ENCODE measurements at regions not wholly inside any gene's neighbourhood (a gene's known extent, or its start where the extent isn't known, plus 50 kb on each side); places are given as distances from the start of the nearest gene placed in this dataset.

GRCh38 chr12:107327651-107328182 lies 234.4 kb upstream of the CRY1 start:
- H4K5ac ChIP-seq (ENCODE audit: insufficient read length, low read depth, low read length): no peak overlapping the region
- WGBS (ENCODE audit: extremely low coverage, insufficient read length, low lambda C conversion rate): no CpG with 5 or more reads among the region's 5 CpGs
- no peaks in the 10 kb centered on the region for H3K4me1 ChIP-seq (ENCODE audit: insufficient read depth, low read length)
- no peak for DNase-seq
- no peaks in the 10 kb centered on the region for H3K27me3 ChIP-seq (ENCODE audit: insufficient read depth, low read length)
- Mint-ChIP-seq H3K4me3 (no peak overlapping the region), H3K9me3 (no peaks in the 10 kb centered on the region), H3K27ac (no peak overlapping the region), H3K4me1 (peaks cover 17 to 29% of the 10 kb centered on the region in 2 experiments), H3K36me3 (ENCODE audit: insufficient read depth in 1 of 3, low read depth in 3 of 3) (no peaks in the 10 kb centered on the region), H3K27me3 (ENCODE audit: low read depth) (peaks cover 20% of the 10 kb centered on the region)
- H3T11ph ChIP-seq (ENCODE audit: low read length): no peak overlapping the region
- no peak overlapping the region for H2BK15ac ChIP-seq (ENCODE audit: low read depth, low read length)
- no peak overlapping the region for H3K9ac ChIP-seq (ENCODE audit: extremely low read depth, insufficient read length, low read length)
- no peak overlapping the region for H2AK5ac ChIP-seq (ENCODE audit: insufficient read length, low read length)
- no peak overlapping the region for H3K27ac ChIP-seq (ENCODE audit: insufficient read length, low read depth, low read length)
- TF ChIP-seq, protein P1, sequence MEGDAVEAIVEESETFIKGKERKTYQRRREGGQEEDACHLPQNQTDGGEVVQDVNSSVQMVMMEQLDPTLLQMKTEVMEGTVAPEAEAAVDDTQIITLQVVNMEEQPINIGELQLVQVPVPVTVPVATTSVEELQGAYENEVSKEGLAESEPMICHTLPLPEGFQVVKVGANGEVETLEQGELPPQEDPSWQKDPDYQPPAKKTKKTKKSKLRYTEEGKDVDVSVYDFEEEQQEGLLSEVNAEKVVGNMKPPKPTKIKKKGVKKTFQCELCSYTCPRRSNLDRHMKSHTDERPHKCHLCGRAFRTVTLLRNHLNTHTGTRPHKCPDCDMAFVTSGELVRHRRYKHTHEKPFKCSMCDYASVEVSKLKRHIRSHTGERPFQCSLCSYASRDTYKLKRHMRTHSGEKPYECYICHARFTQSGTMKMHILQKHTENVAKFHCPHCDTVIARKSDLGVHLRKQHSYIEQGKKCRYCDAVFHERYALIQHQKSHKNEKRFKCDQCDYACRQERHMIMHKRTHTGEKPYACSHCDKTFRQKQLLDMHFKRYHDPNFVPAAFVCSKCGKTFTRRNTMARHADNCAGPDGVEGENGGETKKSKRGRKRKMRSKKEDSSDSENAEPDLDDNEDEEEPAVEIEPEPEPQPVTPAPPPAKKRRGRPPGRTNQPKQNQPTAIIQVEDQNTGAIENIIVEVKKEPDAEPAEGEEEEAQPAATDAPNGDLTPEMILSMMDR (conservative IDR thresholded peaks at IDR 0.05): no peak
- no peak overlapping the region for H4K8ac ChIP-seq (replicated peaks; ENCODE audit: insufficient read length, low read depth, low read length)
- H3K4ac ChIP-seq (ENCODE audit: low read depth, low read length): no peak overlapping the region
- no peak overlapping the region for H2BK120ac ChIP-seq (ENCODE audit: low read depth, low read length, poor library complexity, severe bottlenecking)
- no peak overlapping the region for H2AFZ ChIP-seq (ENCODE audit: low read length)
- no peak overlapping the region for H2BK12ac ChIP-seq (ENCODE audit: insufficient read length, low read depth, low read length)
- no peaks in the 10 kb centered on the region for H3K23me2 ChIP-seq (ENCODE audit: insufficient read length, low read depth, low read length, poor library complexity, severe bottlenecking)
- H3K56ac ChIP-seq (ENCODE audit: insufficient read length, low read depth, low read length): no peak overlapping the region
- H3K9me3 ChIP-seq (ENCODE audit: control insufficient read depth, low read depth, low read length): no peaks in the 10 kb centered on the region
- H4K20me1 ChIP-seq (ENCODE audit: control insufficient read depth, insufficient read depth, insufficient read length): no peaks in the 10 kb centered on the region
- H3K79me2 ChIP-seq (ENCODE audit: insufficient read depth, low read length): no peaks in the 10 kb centered on the region
- no peak overlapping the region for H2BK20ac ChIP-seq (ENCODE audit: low read depth, low read length, poor library complexity, severe bottlenecking)
- no peak overlapping the region for H3K4me2 ChIP-seq (ENCODE audit: insufficient read depth, insufficient read length, low read length)
- H3K18ac ChIP-seq (ENCODE audit: insufficient read length, low read depth, low read length): no peak overlapping the region
- H3K14ac ChIP-seq (ENCODE audit: insufficient read depth, low read length): no peak overlapping the region
- no peaks in the 10 kb centered on the region for H3K79me1 ChIP-seq (ENCODE audit: insufficient read depth, low read depth, low read length, poor library complexity, severe bottlenecking)
- H4K91ac ChIP-seq (ENCODE audit: insufficient read length, low read depth, low read length): no peak overlapping the region
- H3K23ac ChIP-seq (ENCODE audit: insufficient read length, low read depth, low read length): no peak overlapping the region
- no peak overlapping the region for H2BK5ac ChIP-seq (ENCODE audit: insufficient read length, low read length)

All from H9 (cell line).